Panc1 (cell line): ENCODE measurements at regions not wholly inside any gene's neighbourhood (a gene's known extent, or its start where the extent isn't known, plus 50 kb on each side); places are given as distances from the start of the nearest gene placed in this dataset.

Source experiments
- POLR2AphosphoS5 ChIP-seq: IDR thresholded peaks from 2 replicates; pipeline ENCODE4 v1.6.1; 2012; ENCODE audit warnings: mild to moderate bottlenecking, low read depth, low read length, moderate library complexity
- SIN3A ChIP-seq: IDR thresholded peaks from 2 replicates; pipeline ENCODE4 v1.6.1; 2012; ENCODE audit warnings: low read depth, mild to moderate bottlenecking, low read length, moderate library complexity, borderline replicate concordance; ENCODE audit not compliant: insufficient read depth
- TCF7L2 ChIP-seq: IDR thresholded peaks from 2 replicates; pipeline ENCODE4 v1.6.1; 2011; ENCODE audit warnings: mild to moderate bottlenecking, low read depth, low read length, inconsistent platforms
- TF ChIP-seq, protein P1 (sequence below): fragments of 450-650 bp; IDR thresholded peaks from 2 replicates; pipeline ENCODE4 v1.5.1; 2017; ENCODE audit warnings: mild to moderate bottlenecking
- TF ChIP-seq, protein P2 (sequence below), 2 experiments: IDR thresholded peaks; 2 replicates each; pipeline ENCODE4 v1.6.1; 2011 to 2012; ENCODE audit warnings: low read depth in 2 of 2, control low read depth in 1 of 2, low read length in 1 of 2, mild to moderate bottlenecking in 1 of 2, moderate library complexity in 1 of 2; ENCODE audit not compliant: insufficient read depth in 1 of 2

- TF ChIP-seq, protein P1, sequence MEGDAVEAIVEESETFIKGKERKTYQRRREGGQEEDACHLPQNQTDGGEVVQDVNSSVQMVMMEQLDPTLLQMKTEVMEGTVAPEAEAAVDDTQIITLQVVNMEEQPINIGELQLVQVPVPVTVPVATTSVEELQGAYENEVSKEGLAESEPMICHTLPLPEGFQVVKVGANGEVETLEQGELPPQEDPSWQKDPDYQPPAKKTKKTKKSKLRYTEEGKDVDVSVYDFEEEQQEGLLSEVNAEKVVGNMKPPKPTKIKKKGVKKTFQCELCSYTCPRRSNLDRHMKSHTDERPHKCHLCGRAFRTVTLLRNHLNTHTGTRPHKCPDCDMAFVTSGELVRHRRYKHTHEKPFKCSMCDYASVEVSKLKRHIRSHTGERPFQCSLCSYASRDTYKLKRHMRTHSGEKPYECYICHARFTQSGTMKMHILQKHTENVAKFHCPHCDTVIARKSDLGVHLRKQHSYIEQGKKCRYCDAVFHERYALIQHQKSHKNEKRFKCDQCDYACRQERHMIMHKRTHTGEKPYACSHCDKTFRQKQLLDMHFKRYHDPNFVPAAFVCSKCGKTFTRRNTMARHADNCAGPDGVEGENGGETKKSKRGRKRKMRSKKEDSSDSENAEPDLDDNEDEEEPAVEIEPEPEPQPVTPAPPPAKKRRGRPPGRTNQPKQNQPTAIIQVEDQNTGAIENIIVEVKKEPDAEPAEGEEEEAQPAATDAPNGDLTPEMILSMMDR, result no peak
- TF ChIP-seq POLR2AphosphoS5 (no peak), SIN3A (no peak), TCF7L2 (no peak)
- TF ChIP-seq, protein P2, sequence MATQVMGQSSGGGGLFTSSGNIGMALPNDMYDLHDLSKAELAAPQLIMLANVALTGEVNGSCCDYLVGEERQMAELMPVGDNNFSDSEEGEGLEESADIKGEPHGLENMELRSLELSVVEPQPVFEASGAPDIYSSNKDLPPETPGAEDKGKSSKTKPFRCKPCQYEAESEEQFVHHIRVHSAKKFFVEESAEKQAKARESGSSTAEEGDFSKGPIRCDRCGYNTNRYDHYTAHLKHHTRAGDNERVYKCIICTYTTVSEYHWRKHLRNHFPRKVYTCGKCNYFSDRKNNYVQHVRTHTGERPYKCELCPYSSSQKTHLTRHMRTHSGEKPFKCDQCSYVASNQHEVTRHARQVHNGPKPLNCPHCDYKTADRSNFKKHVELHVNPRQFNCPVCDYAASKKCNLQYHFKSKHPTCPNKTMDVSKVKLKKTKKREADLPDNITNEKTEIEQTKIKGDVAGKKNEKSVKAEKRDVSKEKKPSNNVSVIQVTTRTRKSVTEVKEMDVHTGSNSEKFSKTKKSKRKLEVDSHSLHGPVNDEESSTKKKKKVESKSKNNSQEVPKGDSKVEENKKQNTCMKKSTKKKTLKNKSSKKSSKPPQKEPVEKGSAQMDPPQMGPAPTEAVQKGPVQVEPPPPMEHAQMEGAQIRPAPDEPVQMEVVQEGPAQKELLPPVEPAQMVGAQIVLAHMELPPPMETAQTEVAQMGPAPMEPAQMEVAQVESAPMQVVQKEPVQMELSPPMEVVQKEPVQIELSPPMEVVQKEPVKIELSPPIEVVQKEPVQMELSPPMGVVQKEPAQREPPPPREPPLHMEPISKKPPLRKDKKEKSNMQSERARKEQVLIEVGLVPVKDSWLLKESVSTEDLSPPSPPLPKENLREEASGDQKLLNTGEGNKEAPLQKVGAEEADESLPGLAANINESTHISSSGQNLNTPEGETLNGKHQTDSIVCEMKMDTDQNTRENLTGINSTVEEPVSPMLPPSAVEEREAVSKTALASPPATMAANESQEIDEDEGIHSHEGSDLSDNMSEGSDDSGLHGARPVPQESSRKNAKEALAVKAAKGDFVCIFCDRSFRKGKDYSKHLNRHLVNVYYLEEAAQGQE (IDR thresholded peaks at IDR 0.05; ENCODE audit: insufficient read depth in 1 of 2, low read depth in 2 of 2, low read length in 1 of 2), result no peak
Measured at GRCh38 chr1:215005656-215006345, 76.7 kb upstream of the KCNK2 start.
